ENCODE measurements at regions not wholly inside any gene's neighbourhood (a gene's known extent, or its start where the extent isn't known, plus 50 kb on each side); places are given as distances from the start of the nearest gene placed in this dataset.
"Not testable (repeated sequence)": the region's sequence is repeated elsewhere in the genome, so short reads cannot be mapped to it uniquely, and the experiment has no call there.

- no peak for DNase-seq
These were observed 641.6 kb downstream of the ANKRD50 start for GRCh38 chr4:124070688-124071484.

GRCh38 chr4:124075276-124075675 lies 637.3 kb downstream of the ANKRD50 start:
- DNase-seq = not testable (repeated sequence)

GRCh38 chr4:124079174-124079780 lies 633.3 kb downstream of the ANKRD50 start:
- no peak for DNase-seq

GRCh38 chr4:124083711-124084110 lies 628.8 kb downstream of the ANKRD50 start:
- DNase-seq = no peak

- no peak for DNase-seq
These were observed 626.9 kb downstream of the ANKRD50 start for GRCh38 chr4:124085561-124086180.

GRCh38 chr4:124090021-124090420 lies 622.5 kb downstream of the ANKRD50 start:
- DNase-seq = no peak

GRCh38 chr4:124092101-124092500 lies 620.4 kb downstream of the ANKRD50 start:
- DNase-seq = no peak

- DNase-seq = no peak
These were observed 620.0 kb downstream of the ANKRD50 start for GRCh38 chr4:124092541-124092984.

- no peak for DNase-seq
These were observed 616.9 kb downstream of the ANKRD50 start for GRCh38 chr4:124095621-124096020.

- DNase-seq = no peak
These were observed 616.2 kb downstream of the ANKRD50 start for GRCh38 chr4:124096290-124096689.

- DNase-seq = no peak
These were observed 615.1 kb downstream of the ANKRD50 start for GRCh38 chr4:124097447-124097846.

GRCh38 chr4:124104101-124104500 lies 608.4 kb downstream of the ANKRD50 start:
- DNase-seq = no peak

GRCh38 chr4:124104628-124105027 lies 607.9 kb downstream of the ANKRD50 start:
- no peak for DNase-seq

- DNase-seq = no peak
These were observed 607.3 kb downstream of the ANKRD50 start for GRCh38 chr4:124105212-124105611.

GRCh38 chr4:124111411-124111810 lies 601.1 kb downstream of the ANKRD50 start:
- no peak for DNase-seq

GRCh38 chr4:124111922-124112321 lies 600.6 kb downstream of the ANKRD50 start:
- peak in 1 of 5 donors; percentile 0 for DNase-seq

- no peak for DNase-seq
These were observed 594.5 kb downstream of the ANKRD50 start for GRCh38 chr4:124118061-124118460.

- no peak for DNase-seq
These were observed 591.0 kb downstream of the ANKRD50 start for GRCh38 chr4:124121461-124121971.

- DNase-seq = no peak
These were observed 589.4 kb downstream of the ANKRD50 start for GRCh38 chr4:124123181-124123580.

- no peak for DNase-seq
These were observed 588.8 kb downstream of the ANKRD50 start for GRCh38 chr4:124123721-124124120.

- DNase-seq = not testable (repeated sequence)
These were observed 581.2 kb downstream of the ANKRD50 start for GRCh38 chr4:124131324-124131723.

GRCh38 chr4:124132161-124132560 lies 580.4 kb downstream of the ANKRD50 start:
- no peak for DNase-seq

- no peak for DNase-seq
These were observed 578.8 kb downstream of the ANKRD50 start for GRCh38 chr4:124133753-124134152.

GRCh38 chr4:124135409-124135813 lies 577.1 kb downstream of the ANKRD50 start:
- no peak for DNase-seq
